H9 (cell line): ENCODE measurements at regions not wholly inside any gene's neighbourhood (a gene's known extent, or its start where the extent isn't known, plus 50 kb on each side); places are given as distances from the start of the nearest gene placed in this dataset.

Experiments used
- DNase-seq: peaks from one replicate; pipeline ENCODE4 v3.0.0-alpha.2; 2017
- H2AFZ ChIP-seq: one replicate; pipeline ENCODE4 v1.6.1; 2013; ENCODE audit warnings: mild to moderate bottlenecking, low read length, control low read depth, moderate library complexity
- H2AK5ac ChIP-seq: 2 replicates; pipeline ENCODE4 v1.6.1; 2013; ENCODE audit warnings: low read length, control low read depth, mixed read lengths; ENCODE audit not compliant: insufficient read length
- H2BK120ac ChIP-seq: one replicate; pipeline ENCODE4 v1.6.1; 2013; ENCODE audit warnings: low read depth, mild to moderate bottlenecking, low read length, control low read depth, inconsistent platforms; ENCODE audit not compliant: poor library complexity, severe bottlenecking
- H2BK12ac ChIP-seq: 2 replicates; pipeline ENCODE4 v1.6.1; 2013; ENCODE audit warnings: low read length, control low read depth, mixed read lengths, low read depth; ENCODE audit not compliant: insufficient read length
- H2BK15ac ChIP-seq: 2 replicates; pipeline ENCODE4 v1.6.1; 2013; ENCODE audit warnings: low read depth, low read length, control low read depth
- H2BK20ac ChIP-seq: one replicate; pipeline ENCODE4 v1.6.1; 2013; ENCODE audit warnings: low read depth, mild to moderate bottlenecking, low read length, control low read depth, inconsistent platforms; ENCODE audit not compliant: poor library complexity, severe bottlenecking
- H2BK5ac ChIP-seq: 2 replicates; pipeline ENCODE4 v1.6.1; 2013; ENCODE audit warnings: low read length, control low read depth, mixed read lengths; ENCODE audit not compliant: insufficient read length
- H3K14ac ChIP-seq: 2 replicates; pipeline ENCODE4 v1.6.1; 2013; ENCODE audit warnings: low read length, control low read depth; ENCODE audit not compliant: insufficient read depth
- H3K18ac ChIP-seq: 2 replicates; pipeline ENCODE4 v1.6.1; 2013; ENCODE audit warnings: low read depth, mild to moderate bottlenecking, mixed read lengths, low read length, control low read depth; ENCODE audit not compliant: insufficient read length
- H3K23ac ChIP-seq: 2 replicates; pipeline ENCODE4 v1.6.1; 2013; ENCODE audit warnings: low read length, control low read depth, mixed read lengths, low read depth; ENCODE audit not compliant: insufficient read length
- H3K23me2 ChIP-seq: 2 replicates; pipeline ENCODE4 v1.6.1; 2013; ENCODE audit warnings: low read depth, mild to moderate bottlenecking, mixed read lengths, low read length, control low read depth; ENCODE audit not compliant: insufficient read length, poor library complexity, severe bottlenecking
- H3K27ac ChIP-seq: 2 replicates; pipeline ENCODE4 v1.5.1; 2013; ENCODE audit warnings: low read length, control low read depth, mixed read lengths, low read depth; ENCODE audit not compliant: insufficient read length
- H3K27me3 ChIP-seq: 2 replicates; pipeline ENCODE4 v1.6.1; 2013; ENCODE audit warnings: low read length, control low read depth, inconsistent platforms; ENCODE audit not compliant: insufficient read depth
- H3K4ac ChIP-seq: 2 replicates; pipeline ENCODE4 v1.6.1; 2013; ENCODE audit warnings: low read depth, mild to moderate bottlenecking, control low read depth, inconsistent platforms, low read length, moderate library complexity
- H3K4me1 ChIP-seq: 2 replicates; pipeline ENCODE4 v1.6.1; 2013; ENCODE audit warnings: low read length, control low read depth, inconsistent platforms; ENCODE audit not compliant: insufficient read depth
- H3K4me2 ChIP-seq: 2 replicates; pipeline ENCODE4 v1.6.1; 2013; ENCODE audit warnings: low read length, control low read depth, mixed read lengths; ENCODE audit not compliant: insufficient read length, insufficient read depth
- H3K56ac ChIP-seq: 2 replicates; pipeline ENCODE4 v1.6.1; 2013; ENCODE audit warnings: low read depth, mild to moderate bottlenecking, mixed read lengths, low read length, control low read depth; ENCODE audit not compliant: insufficient read length
- H3K79me1 ChIP-seq: 2 replicates; pipeline ENCODE4 v1.6.1; 2013; ENCODE audit warnings: low read depth, mild to moderate bottlenecking, moderate library complexity, low read length, control low read depth, inconsistent platforms; ENCODE audit not compliant: insufficient read depth, poor library complexity, severe bottlenecking
- H3K79me2 ChIP-seq: 2 replicates; pipeline ENCODE4 v1.6.1; 2013; ENCODE audit warnings: low read length, control low read depth, inconsistent platforms; ENCODE audit not compliant: insufficient read depth
- H3K9ac ChIP-seq: 2 replicates; pipeline ENCODE4 v1.6.1; 2013; ENCODE audit warnings: low read length, control low read depth, mixed read lengths; ENCODE audit not compliant: insufficient read length; ENCODE audit errors: extremely low read depth
- H3K9me3 ChIP-seq: one replicate; pipeline ENCODE4 v1.6.1; 2013; ENCODE audit warnings: low read depth, low read length, inconsistent platforms; ENCODE audit not compliant: control insufficient read depth
- H3T11ph ChIP-seq: one replicate; pipeline ENCODE4 v1.6.1; 2013; ENCODE audit warnings: mild to moderate bottlenecking, low read length, control low read depth, inconsistent platforms
- H4K20me1 ChIP-seq: one replicate; pipeline ENCODE4 v1.6.1; 2013; ENCODE audit not compliant: control insufficient read depth, insufficient read length, insufficient read depth
- H4K5ac ChIP-seq: 2 replicates; pipeline ENCODE4 v1.6.1; 2013; ENCODE audit warnings: low read depth, mild to moderate bottlenecking, mixed read lengths, low read length, control low read depth; ENCODE audit not compliant: insufficient read length
- H4K8ac ChIP-seq: replicated peaks from 2 replicates; pipeline ENCODE4 v1.6.1; 2013; ENCODE audit warnings: low read length, control low read depth, mixed read lengths, low read depth; ENCODE audit not compliant: insufficient read length
- H4K91ac ChIP-seq: 2 replicates; pipeline ENCODE4 v1.6.1; 2013; ENCODE audit warnings: low read depth, mild to moderate bottlenecking, moderate library complexity, mixed read lengths, low read length, control low read depth; ENCODE audit not compliant: insufficient read length
- H3K27ac Mint-ChIP-seq, 3 experiments: 2 replicates in 2 of 3; 3 replicates in 1 of 3; pipeline ENCODE4 v1.8.0; 2020 to 2021; ENCODE audit warnings: mixed read lengths in 3 of 3, mild to moderate bottlenecking in 1 of 3, moderate library complexity in 1 of 3
- H3K27me3 Mint-ChIP-seq: 2 replicates; pipeline ENCODE4 v1.8.0; 2021; ENCODE audit warnings: low read depth, mild to moderate bottlenecking, moderate library complexity, mixed read lengths
- H3K36me3 Mint-ChIP-seq, 3 experiments: 2 replicates in 2 of 3; 3 replicates in 1 of 3; pipeline ENCODE4 v1.8.0; 2020 to 2021; ENCODE audit warnings: low read depth in 3 of 3, mixed read lengths in 3 of 3; ENCODE audit not compliant: insufficient read depth in 1 of 3
- H3K4me1 Mint-ChIP-seq, 2 experiments: 2 replicates each; pipeline ENCODE4 v1.8.0; 2020; ENCODE audit warnings: mixed read lengths in 2 of 2
- H3K4me3 Mint-ChIP-seq, 2 experiments: 2 replicates in 1 of 2; 3 replicates in 1 of 2; pipeline ENCODE4 v1.8.0; 2020 to 2021; ENCODE audit warnings: mild to moderate bottlenecking in 2 of 2, mixed read lengths in 2 of 2, moderate library complexity in 1 of 2
- H3K9me3 Mint-ChIP-seq, 2 experiments: 2 replicates in 1 of 2; 3 replicates in 1 of 2; pipeline ENCODE4 v1.8.0; 2020; ENCODE audit warnings: mild to moderate bottlenecking in 2 of 2, mixed read lengths in 2 of 2, moderate library complexity in 1 of 2
- WGBS: extraction: QIAGEN DNeasy Blood & Tissue Kit; methylation state at CpG from one replicate; pipeline ENCODE4 v1.1.7; 2013; ENCODE audit warnings: missing lambda C conversion rate, low lambda C conversion rate, mixed read lengths; ENCODE audit not compliant: insufficient read length; ENCODE audit errors: extremely low coverage; 5-methylcytosine and 5-hydroxymethylcytosine counted together
- TF ChIP-seq, protein P1 (sequence below): fragments of 200-600 bp; sonication (generic); conservative IDR thresholded peaks from 3 replicates; pipeline ENCODE4 v1.8.0; 2021; ENCODE audit warnings: antibody characterized with exemption, mild to moderate bottlenecking

DNA sequence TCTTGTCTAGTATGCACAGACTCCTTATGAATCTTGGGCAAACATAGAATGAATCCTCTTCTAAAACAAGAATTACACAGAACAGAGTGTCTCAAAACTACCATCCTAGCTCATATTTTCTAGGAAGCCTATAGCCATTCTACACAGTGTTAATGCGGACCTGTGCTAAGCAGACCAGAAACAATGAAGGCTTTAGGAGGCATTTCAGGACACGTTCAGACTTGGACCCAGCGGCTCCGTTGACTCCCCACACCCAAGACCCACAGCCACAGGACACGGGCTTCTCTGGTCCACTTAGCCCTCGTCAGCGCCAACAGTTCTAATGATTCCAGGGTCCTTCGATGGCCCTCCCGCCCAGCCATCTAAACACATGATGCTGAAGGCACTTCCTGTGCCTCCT is 182.2 kb downstream of the BCL11A start:
- no peaks in the 10 kb centered on the region for H3K36me3 Mint-ChIP-seq
- H3K9me3 Mint-ChIP-seq = no peaks in the 10 kb centered on the region
- Histone ChIP-seq H2BK5ac (no peak overlapping the region), H2BK12ac (no peak overlapping the region), H4K8ac (no peak overlapping the region), H3K79me1 (no peaks in the 10 kb centered on the region), H4K91ac (no peak overlapping the region), H3K9ac (no peak overlapping the region), H2AK5ac (no peak overlapping the region), H2BK120ac (no peak overlapping the region), H3K23me2 (no peaks in the 10 kb centered on the region), H3K4me2 (no peak overlapping the region), H3K27me3 (no peaks in the 10 kb centered on the region), H3K14ac (no peak overlapping the region), H3K79me2 (no peaks in the 10 kb centered on the region), H2BK20ac (no peak overlapping the region), H3K18ac (no peak overlapping the region), H3K27ac (no peak overlapping the region), H3K4me1 (no peaks in the 10 kb centered on the region; the same call in 1 of the 2 replicates), H3K4ac (no peak overlapping the region), H4K20me1 (no peaks in the 10 kb centered on the region), H3K23ac (no peak overlapping the region), H2AFZ (no peak overlapping the region), H2BK15ac (no peak overlapping the region), H4K5ac (no peak overlapping the region), H3T11ph (no peak overlapping the region), H3K9me3 (no peaks in the 10 kb centered on the region), H3K56ac (no peak overlapping the region)
- H3K4me3 Mint-ChIP-seq = no peak overlapping the region
- no peak for DNase-seq
- peaks cover 19 to 21% of the 10 kb centered on the region in 2 experiments for H3K4me1 Mint-ChIP-seq
- TF ChIP-seq, protein P1, sequence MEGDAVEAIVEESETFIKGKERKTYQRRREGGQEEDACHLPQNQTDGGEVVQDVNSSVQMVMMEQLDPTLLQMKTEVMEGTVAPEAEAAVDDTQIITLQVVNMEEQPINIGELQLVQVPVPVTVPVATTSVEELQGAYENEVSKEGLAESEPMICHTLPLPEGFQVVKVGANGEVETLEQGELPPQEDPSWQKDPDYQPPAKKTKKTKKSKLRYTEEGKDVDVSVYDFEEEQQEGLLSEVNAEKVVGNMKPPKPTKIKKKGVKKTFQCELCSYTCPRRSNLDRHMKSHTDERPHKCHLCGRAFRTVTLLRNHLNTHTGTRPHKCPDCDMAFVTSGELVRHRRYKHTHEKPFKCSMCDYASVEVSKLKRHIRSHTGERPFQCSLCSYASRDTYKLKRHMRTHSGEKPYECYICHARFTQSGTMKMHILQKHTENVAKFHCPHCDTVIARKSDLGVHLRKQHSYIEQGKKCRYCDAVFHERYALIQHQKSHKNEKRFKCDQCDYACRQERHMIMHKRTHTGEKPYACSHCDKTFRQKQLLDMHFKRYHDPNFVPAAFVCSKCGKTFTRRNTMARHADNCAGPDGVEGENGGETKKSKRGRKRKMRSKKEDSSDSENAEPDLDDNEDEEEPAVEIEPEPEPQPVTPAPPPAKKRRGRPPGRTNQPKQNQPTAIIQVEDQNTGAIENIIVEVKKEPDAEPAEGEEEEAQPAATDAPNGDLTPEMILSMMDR = no peak
- peaks cover 5% of the 10 kb centered on the region for H3K27me3 Mint-ChIP-seq
- no peak overlapping the region for H3K27ac Mint-ChIP-seq
- no CpG with 5 or more reads among the region's 9 CpGs for WGBS
